PFSK-1 (cell line): ENCODE measurements at regions not wholly inside any gene's neighbourhood (a gene's known extent, or its start where the extent isn't known, plus 50 kb on each side); places are given as distances from the start of the nearest gene placed in this dataset.

ENCODE experiments used
- FOXP2 ChIP-seq: optimal IDR thresholded peaks from 2 replicates; pipeline ENCODE3; 2011; ENCODE audit warnings: borderline replicate concordance, control low read depth, inconsistent platforms; ENCODE audit not compliant: insufficient read depth; ENCODE audit errors: extremely low read length, extremely low read depth
- POLR2AphosphoS5 ChIP-seq: IDR thresholded peaks from 2 replicates; pipeline ENCODE4 v1.6.1; 2012; ENCODE audit warnings: low read depth, mild to moderate bottlenecking, control low read depth, low read length, moderate library complexity
- SIN3A ChIP-seq: IDR thresholded peaks from 2 replicates; pipeline ENCODE4 v1.6.1; 2012; ENCODE audit warnings: mild to moderate bottlenecking, low read length, moderate library complexity, borderline replicate concordance; ENCODE audit not compliant: insufficient read depth
- TAF1 ChIP-seq: IDR thresholded peaks from 2 replicates; pipeline ENCODE4 v1.6.1; 2012; ENCODE audit warnings: low read length, control low read depth, borderline replicate concordance; ENCODE audit not compliant: insufficient read depth
- TF ChIP-seq, protein P1 (sequence below), 2 experiments: IDR thresholded peaks; 2 replicates each; pipeline versions ENCODE4 v1.6.1 to v1.8.0; 2011 to 2012; ENCODE audit warnings: low read depth in 2 of 2, low read length in 2 of 2, control low read depth in 1 of 2, inconsistent platforms in 1 of 2, mild to moderate bottlenecking in 1 of 2, moderate library complexity in 1 of 2; ENCODE audit not compliant: insufficient read depth in 1 of 2

DNA sequence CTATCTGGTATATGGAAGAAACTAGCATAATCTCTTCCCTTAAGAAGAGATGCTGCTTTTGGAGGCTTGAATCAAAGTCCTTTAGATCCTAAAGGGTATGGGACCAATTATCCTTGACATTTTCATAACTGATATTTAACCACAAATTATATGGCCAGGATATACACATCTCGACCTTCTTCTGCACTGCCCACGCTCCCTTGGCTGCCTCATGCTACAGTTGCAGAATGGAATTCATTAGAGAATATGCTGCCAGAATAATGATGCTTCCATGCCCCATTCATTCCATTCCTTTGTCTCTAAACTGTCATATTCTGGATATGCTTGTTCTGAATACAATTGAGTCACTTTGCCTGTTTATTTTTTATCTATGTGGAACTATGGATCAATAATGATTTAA lies 157.1 kb upstream of the PACRGL start:
- no peak for TF ChIP-seq SIN3A
- TF ChIP-seq POLR2AphosphoS5 = no peak
- TF ChIP-seq TAF1 = no peak
- TF ChIP-seq FOXP2 = no peak

DNA sequence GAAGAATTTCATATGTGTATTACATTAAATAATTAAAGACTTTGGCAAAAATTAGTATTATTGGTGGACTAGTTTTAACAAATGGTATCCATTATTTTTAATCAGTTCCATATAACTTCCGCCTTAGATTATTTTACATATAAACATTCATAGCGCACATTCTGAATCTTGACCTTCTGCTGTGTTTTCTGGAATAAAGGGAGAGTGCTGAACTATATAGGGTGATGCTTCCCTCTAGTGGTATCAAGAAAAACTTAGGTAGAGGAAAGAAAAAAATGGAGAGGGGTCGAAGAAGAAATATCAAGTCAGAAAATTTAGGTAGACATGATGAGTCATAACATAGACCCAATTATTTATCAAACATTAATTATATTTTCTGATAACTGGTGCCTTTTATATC lies 155.6 kb upstream of the PACRGL start:
- no peak for TF ChIP-seq TAF1

DNA sequence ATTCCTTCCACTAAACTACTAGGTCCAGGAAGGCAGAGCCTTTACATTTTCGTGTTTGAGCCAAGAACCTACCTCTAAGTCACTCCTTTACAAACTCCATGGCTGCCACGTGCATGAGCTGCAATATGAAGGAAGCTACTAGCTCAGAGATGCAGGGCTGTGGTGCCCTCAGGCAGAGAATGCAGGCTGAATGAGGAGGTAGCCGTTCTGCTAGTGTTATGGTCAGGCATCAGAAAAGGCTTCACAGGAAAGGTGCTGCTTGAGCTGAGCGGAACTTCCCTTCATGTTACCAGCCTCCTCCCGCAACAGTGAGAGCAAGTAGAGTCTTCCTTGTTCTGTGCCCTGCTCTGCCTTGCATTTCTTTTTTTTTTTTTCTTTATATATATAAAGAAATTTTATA lies 148.3 kb upstream of the PACRGL start:
- TF ChIP-seq, protein P1, sequence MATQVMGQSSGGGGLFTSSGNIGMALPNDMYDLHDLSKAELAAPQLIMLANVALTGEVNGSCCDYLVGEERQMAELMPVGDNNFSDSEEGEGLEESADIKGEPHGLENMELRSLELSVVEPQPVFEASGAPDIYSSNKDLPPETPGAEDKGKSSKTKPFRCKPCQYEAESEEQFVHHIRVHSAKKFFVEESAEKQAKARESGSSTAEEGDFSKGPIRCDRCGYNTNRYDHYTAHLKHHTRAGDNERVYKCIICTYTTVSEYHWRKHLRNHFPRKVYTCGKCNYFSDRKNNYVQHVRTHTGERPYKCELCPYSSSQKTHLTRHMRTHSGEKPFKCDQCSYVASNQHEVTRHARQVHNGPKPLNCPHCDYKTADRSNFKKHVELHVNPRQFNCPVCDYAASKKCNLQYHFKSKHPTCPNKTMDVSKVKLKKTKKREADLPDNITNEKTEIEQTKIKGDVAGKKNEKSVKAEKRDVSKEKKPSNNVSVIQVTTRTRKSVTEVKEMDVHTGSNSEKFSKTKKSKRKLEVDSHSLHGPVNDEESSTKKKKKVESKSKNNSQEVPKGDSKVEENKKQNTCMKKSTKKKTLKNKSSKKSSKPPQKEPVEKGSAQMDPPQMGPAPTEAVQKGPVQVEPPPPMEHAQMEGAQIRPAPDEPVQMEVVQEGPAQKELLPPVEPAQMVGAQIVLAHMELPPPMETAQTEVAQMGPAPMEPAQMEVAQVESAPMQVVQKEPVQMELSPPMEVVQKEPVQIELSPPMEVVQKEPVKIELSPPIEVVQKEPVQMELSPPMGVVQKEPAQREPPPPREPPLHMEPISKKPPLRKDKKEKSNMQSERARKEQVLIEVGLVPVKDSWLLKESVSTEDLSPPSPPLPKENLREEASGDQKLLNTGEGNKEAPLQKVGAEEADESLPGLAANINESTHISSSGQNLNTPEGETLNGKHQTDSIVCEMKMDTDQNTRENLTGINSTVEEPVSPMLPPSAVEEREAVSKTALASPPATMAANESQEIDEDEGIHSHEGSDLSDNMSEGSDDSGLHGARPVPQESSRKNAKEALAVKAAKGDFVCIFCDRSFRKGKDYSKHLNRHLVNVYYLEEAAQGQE (IDR thresholded peaks at IDR 0.05; ENCODE audit: insufficient read depth in 1 of 2, low read depth in 2 of 2, low read length in 2 of 2) = no peak
- TF ChIP-seq FOXP2 = no peak
- no peak for TF ChIP-seq TAF1
- TF ChIP-seq SIN3A = no peak
- TF ChIP-seq POLR2AphosphoS5 = no peak

DNA sequence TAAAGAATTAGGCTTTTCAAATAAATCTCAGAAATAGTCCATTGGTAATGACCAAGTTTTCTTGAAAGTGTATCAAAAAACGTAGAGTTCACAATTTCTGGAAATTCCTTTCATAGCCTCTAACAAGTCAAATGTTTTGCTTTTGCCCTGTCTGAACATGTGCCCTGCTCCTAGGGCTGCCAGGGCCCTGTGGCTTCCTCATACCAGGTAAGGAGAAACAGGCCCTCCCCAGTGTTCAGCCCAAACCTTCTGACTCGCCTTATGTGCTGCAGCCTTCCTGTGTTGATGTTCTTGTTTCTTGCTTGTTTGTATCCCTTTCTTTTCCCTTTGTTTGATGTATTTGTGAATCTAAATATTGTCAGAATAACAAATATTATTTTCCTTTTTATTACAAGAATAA lies 146.1 kb upstream of the PACRGL start:
- TF ChIP-seq SIN3A = no peak
- TF ChIP-seq, protein P1 (IDR thresholded peaks at IDR 0.05; ENCODE audit: insufficient read depth in 1 of 2, low read depth in 2 of 2, low read length in 2 of 2) = no peak
- no peak for TF ChIP-seq FOXP2
- TF ChIP-seq POLR2AphosphoS5 = no peak
- no peak for TF ChIP-seq TAF1

DNA sequence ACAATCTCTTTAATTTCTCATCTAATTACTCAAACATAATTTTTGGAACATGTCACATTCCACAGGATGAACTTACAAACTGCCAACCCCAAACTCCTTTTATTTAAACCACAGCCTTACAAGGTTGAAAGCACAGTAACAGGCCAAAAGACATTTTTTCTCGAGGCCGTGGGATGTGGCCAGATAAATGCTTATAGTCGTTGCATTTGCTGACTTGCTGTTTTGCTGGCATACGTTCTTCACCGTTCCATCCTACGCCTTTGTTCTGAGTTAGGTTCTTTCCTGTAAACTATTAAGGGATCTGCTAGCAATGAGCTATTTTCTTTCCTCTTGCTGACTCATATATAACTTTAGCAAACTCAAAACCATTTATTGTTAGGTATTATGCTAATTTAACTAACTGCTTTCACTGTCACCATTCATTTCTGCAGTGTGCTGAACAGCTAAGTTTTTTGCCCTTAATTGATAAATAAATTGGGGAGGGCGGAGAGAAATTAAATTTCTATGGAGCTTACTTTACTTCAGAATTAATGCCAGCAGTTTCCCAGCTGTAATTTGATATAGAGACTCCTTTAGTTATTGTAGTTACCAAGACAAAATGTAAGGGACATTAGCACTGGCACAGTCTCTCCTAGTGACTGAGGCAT lies 135.1 kb upstream of the PACRGL start:
- TF ChIP-seq, protein P1 (IDR thresholded peaks at IDR 0.05; ENCODE audit: insufficient read depth in 1 of 2, low read depth in 2 of 2, low read length in 2 of 2) = no peak
- TF ChIP-seq POLR2AphosphoS5 (no peak), TAF1 (no peak), FOXP2 (no peak), SIN3A (no peak)

DNA sequence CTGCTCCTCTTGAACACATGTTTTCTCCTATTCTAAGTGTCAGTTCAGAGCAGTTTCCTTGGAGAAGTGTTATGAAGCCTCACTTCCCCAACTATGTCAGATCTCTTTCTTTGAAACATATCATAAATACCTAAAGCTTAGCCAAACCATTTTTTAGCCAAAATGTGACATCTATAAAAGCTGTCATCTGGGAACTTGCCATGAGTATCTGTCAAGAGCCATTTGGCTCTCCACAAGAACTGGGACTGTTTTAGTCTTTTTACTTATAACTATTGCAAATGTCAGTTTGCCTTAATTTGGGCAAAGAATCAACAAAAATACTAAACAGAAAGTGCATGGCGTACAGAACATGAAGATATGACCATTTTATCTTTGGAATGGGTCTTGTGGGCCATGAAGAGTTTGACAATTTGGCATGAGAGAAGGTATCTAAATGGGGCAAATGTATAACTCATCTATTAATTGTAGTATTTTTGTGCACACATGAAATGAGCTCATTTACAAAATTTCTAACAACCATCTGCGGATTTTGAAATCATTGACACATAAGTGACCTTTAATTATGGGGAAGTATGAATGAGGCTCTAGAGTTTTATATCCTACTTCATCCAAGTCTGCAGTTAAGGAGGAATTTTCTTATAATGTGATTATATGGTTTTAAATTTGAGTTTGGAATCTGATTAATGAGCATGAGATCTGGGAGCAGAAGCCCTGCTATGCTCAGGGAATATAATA lies 129.1 kb upstream of the PACRGL start:
- TF ChIP-seq FOXP2 = no peak
- no peak for TF ChIP-seq SIN3A
